ENCODE measurements at regions not wholly inside any gene's neighbourhood (a gene's known extent, or its start where the extent isn't known, plus 50 kb on each side); places are given as distances from the start of the nearest gene placed in this dataset.

DNA sequence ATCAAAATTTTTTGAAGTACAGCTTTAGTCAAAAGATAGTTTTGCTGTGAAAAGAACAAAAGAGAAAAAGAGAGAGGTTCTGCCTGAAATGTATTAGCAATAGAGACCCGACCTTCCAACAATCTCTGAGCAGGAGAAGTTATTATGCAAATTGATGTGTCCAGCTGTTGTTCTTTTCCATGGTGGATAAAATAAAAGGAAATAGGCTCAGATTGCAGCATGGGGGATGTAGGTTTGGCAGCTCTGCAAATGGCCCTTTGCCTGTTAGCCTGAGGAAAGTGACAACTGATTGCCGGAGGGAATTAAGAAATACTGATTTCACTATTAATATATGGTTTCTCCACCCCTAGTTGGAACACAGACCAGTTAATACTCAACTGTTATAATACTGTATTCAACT lies 1283.2 kb upstream of the NXPH2 start:
- no peak for DNase-seq (ENCODE audit: low spot score)

DNA sequence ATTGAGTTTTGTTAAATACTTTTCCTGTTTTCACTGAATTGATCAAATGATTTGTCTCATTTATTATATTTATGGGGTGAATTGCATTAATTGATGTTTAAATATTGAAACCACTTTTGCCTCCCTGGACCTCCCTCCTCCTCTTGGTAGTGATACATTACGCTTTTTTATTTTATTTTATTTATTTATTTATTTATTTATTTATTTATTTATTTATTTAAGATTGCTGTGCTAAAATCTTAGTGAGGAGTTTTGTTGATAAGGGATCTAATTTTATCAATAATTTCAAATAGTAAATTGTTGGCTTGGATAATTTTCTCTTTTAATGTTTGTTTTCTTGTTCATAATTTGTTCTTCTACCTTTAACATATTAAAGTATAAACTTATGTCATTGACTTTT lies 1281.0 kb upstream of the NXPH2 start:
- DNase-seq (ENCODE audit: low spot score) = no peak

DNA sequence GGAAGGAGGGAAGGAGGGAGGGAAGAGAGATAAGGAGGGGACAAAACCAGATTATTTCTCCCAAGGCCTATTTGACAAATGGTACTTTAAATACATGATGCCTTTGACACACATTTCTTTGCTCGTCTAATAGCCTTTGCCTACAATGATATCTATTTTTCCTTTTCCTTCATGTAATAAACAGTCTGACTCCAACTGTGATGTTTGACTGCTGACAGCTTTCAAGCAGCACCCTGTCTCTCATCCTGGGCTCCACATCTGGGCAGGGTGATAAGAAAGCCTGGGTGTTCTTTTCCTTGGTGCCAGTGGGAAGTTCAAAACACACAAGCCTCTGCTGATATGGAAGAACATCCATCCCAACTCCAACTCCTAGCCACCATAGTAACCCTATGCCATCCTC lies 1277.7 kb upstream of the NXPH2 start:
- DNase-seq (ENCODE audit: low spot score) = no peak

DNA sequence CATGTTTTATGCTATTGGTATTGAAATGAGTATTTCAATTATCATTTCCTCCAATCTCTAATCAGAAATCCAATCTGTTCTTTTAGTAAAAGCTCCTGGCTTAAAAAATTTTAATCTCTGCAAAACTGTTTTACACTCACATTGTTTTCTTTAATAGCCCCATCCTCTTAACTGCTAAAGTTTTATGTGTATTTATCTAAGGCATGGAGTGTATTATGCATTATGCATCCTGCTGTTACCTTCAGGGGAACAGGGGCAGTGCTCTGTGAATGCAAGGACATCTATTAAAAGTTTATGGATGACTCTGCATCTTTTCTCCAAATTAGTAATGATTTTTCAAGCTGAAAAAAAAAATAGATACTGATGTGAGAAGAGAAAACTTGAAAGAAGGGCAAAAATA lies 1261.6 kb upstream of the NXPH2 start:
- DNase-seq (ENCODE audit: low spot score) = no peak

DNA sequence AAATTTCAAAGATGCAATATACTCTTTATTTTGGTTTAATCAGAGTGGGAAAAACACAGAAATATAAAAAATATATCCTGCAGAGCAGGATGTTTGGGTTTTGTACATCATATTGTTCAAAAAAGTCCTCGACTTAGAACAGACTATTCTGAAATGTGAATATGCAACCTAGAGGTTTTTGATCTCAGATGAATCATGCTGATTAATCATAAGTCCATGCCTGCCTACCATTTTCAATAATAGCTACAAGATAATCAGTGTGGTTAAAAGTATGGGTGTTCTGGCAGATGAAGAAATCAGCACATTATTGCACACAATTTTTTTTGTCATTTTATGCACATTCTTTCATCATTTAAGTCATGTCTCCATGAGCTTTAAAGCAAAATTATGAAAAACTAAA lies 1261.0 kb upstream of the NXPH2 start:
- DNase-seq (ENCODE audit: low spot score) = no peak

DNA sequence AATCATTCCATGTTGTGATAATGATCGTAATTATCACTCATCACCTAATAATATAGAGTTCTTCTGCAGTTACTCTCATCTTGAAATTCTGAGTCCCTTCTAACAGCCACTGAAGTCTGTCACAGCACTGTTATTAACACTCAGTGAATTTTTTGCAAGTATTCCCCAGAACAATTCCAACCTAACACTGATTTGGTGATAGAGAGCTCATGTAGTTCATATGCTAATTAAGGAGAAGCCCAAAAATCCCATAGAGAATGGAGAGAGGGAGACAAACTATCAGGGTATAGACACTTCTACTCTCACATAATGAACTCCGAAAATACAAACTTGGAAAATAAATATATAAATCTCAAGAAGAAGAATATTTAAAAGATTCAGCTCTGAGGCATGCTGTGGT lies 1253.4 kb upstream of the NXPH2 start:
- DNase-seq (ENCODE audit: low spot score) = no peak

DNA sequence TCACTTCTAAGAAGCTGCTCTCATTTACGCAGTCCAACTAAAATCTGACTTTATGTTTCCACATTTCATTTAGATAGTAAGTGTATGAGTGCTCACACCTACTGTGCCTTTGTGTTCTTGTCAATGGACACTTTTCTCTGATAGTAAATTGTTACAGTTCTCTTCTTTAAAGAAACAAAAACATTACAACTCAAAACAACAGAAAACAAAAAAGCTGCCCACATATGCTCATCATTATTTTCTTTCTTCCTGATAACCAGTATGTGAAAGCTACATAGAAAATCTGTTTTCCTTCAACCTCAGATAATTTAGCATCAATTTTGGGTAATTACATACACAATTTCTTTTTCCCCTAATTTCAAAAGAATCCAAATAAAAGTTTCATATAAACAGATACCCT lies 1247.8 kb upstream of the NXPH2 start:
- no peak for DNase-seq (ENCODE audit: low spot score)

DNA sequence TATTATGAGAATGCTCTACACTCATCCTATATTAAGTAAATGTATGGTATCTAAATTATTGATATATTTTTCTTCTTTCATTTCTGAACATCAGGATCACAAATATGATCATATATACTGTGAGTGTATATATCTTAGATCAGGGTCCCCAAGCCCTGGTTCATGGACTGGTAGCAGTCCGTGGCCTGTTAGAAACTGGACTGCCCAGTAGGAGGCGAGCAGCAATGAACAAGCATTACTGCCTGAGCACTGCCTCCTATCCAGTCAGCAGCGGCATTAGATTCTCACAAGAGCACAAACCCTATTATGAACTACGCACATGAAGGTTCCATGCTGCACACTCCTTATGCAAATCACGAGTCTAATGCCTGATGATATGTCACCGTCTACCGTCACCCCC lies 1247.1 kb upstream of the NXPH2 start:
- no peak for DNase-seq (ENCODE audit: low spot score)

DNA sequence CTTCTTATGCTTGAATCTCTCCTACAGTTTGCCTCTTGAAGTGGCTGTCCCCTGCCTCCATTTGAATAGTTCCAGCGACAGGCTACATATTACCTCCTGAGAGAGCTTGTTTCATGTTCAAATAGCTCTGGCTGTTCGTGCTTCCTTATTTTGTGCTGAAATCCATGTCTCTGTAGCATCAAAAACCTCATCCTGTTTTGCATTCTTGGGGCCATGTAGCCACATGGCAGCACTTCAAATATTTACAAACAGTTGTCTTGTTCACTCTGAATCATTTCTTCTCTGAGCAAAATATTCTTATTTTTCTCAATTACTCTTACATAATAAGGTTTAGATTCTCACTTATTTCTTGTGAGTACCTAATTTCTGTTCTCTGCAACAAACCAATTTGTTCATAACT lies 1243.1 kb upstream of the NXPH2 start:
- DNase-seq (ENCODE audit: low spot score) = no peak

DNA sequence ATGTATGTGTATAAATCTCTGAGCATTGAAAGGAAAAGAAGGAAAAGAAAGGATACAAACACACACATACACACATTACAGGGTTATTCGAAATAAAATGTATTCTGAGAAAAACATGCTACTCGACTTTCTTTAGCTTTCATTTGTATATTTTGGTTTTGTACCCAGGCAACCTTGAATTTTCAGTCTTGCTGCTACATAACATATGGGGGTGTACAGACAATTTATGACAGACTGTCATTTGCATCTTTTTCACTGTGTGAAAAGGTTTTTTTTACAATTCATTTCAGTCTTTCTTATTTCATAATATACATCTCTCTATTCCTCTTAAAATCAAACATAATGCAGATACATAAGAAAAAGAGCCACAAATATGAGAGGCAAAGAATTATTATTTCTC lies 1238.4 kb upstream of the NXPH2 start:
- no peak for DNase-seq (ENCODE audit: low spot score)

DNA sequence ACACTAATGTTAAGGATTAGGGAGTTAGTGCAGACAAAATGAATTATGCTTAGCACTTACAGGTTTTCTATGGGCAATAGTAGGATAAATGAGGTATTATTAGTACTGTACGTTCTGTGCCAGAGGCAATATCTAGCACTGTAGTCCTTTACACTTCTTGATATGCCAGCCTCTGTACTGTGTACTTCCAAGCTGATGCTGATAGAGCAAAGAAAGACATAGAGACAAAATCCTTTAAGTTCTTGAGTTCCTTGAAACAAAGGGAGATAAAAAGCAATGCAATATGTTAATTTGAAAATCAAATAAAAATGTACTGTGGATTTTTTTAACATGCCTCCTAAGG lies 1234.0 kb upstream of the NXPH2 start:
- DNase-seq (ENCODE audit: low spot score) = no peak

DNA sequence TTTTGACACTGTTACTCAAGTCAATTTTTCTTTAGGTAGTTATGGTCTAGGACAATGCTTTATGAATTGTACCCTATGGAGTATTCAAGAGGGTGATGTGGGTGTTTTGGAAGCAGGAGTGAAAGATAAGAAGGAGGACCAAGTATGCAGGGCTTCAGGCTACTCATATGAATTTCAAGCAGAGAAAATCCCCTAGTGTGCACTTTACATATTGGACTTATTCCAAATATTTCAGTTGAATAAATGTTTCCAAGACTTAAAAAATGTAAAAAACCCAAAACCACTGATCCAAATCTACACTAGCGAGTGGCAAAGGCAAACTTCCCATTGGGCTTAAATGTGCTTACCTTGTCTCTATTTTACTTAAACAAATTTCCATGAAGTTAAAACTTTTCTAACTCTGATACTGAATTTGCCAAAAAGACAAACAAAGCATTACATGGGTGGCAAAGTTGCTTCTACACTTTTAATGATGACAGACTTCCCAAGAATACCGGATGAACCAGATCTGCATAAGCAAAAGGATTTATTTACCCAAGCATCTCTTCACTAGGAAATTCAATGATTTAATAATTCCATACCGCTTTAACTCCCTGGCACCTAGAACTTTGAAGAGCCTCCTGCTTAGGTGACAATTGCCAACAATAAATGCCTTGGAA lies 1233.5 kb upstream of the NXPH2 start:
- no peak for DNase-seq (ENCODE audit: low spot score)

DNA sequence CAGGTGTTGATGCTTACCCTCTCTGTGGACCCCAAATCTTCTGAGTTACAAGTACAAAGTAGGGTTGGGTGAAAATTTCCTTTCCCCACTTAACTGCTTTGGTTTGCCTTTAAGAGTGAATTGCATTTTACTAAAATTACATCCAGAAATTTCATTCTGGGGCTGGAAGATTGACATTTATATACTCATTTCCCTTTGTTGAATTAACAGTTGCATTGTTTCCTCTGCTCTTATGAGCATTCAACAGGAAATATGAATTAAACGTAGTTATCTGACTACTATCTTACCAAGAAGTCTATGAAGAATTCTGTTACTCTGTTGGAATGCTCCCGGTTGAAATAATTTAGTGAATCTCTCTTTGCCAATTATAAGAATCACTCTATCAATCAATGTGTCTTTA lies 1231.1 kb upstream of the NXPH2 start:
- DNase-seq (ENCODE audit: low spot score) = no peak

DNA sequence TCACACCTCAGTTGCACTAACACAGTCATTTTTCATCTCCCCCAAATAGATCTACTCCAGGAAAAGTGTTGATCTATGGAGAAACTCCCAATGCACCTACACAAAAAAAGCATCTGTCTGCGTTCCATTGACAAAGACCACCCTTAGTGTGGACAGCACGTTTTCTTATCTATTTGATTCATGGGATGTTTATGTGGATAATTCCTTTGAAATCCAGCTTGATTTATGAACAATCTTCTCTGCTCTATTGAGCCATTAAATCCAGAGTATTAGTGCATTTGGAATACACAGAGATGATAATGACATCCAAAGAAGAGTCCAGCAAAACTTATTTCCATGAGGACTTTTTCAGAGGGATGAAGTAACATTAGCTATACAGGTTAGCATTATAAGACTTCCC lies 1221.9 kb upstream of the NXPH2 start:
- no peak for DNase-seq (ENCODE audit: low spot score)

DNA sequence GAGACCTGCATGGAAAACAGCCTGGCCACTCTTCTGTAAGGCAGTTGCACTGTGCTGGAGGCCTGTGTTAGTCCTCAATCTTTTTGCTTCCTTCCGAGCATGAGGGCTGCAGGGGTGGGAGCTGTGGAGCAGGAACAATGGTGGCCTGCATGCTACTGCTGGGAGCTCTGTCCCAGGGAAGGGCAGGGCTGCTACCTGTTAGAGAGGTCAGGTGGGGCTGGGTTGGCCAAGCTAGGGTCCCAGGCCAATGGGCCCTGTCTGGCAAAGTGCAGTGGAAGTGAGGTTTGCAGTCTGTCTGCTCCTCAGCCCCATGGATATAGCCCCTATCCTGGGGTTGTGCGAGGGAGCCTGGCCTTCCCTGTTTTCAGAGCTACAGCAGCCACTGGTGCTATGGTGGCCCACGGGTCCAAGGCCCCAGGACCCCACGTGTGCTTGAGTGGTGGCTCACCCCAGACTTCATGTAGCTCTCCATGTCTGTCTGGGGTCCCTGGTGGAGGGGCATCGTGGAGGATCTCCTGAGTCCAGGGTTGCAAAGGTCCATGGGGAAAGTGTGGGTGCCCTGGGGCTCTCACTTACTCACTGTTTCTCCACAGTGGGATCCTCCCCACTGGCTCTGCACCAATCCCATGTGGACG lies 1212.6 kb upstream of the NXPH2 start:
- DNase-seq (ENCODE audit: low spot score) = no peak

DNA sequence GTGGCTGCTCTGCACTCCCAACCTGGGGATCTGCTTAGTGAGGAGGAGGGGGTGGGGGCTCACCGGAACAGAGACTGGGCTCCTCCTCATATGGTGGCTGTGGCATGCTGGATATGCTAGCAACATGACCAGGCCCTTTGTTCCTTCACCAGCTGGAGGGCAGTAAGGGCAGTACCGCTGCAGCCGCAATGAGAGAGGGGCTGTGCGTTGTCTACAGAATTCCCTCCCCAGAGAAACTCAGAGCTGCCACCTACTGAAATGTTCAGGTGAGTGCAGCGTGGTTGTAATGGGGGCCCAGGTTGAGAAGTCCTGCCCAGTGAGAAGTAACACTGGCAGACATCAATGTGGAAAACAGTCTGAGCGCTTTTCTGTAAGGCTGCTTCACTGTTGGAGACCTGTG lies 1211.9 kb upstream of the NXPH2 start:
- DNase-seq (ENCODE audit: low spot score) = no peak

DNA sequence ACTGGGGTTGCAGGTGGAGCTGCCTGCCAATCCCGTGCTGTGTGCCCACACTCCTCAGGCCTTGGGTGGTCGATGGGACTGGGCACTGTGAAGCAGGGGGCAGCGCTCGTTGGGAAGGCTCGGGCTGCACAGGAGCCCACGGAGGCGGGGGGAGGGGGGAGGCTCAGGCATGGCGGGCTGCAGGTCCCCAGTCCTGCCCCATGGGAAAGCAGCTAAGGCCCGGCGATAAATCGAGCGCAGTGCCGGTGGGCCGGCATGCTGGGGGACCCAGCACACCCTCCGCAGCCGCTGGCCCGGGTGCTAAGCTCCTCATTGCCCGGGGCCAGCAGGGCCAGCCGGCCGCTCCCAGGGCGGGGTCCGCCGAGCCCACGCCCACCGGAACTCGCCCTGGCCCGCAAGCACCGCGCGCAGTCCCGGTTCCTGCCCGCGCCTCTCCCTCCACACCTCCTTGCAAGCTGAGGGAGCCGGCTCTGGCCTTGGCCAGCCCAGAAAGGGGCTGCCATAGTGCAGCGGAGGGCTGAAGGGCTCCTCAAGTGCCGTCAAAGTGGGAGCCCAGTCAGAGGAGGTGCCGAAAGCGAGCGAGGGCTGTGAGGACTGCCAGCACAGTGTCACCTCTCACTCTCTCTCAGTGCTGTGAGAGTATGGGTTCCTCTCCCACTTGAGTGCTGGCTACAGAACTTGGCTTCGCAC lies 1210.6 kb upstream of the NXPH2 start:
- DNase-seq (ENCODE audit: low spot score) = no peak

DNA sequence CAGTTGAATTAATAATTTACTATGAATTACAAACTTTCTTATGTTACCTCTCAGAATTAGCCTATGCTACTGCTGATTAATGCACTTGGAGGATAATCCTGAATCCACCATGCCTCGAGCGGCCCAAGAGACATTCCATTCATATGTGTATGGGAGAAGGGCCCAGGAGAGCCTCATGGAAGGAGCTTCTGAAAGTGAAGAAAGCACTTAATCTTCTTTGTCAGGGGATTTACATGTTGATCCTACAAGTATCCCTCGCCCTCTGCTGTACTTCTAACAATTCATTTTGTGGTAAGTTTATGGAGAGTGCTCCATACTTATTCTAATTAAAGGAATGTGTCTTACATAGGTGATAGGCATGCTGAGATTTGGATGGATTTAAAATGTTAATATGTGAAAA lies 1189.1 kb upstream of the NXPH2 start:
- no peak for DNase-seq (ENCODE audit: low spot score)

DNA sequence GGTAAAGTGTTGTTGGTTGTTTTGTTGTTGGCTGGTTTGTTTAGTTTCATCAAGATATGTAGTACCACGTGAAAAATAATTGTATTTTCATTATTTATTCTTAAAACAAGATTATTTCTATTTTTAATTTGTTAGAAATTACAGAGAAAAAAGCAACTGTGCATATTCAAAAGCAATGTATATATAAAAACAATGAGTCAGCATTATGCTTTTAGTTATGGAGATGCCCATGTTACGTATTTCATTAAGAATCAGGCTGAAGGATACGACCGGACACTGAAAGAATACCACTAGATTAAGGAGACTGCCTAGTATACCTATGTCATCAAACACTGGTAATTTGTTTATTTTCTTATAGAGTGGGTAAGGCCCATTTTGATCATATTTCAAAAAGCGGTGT lies 1188.4 kb upstream of the NXPH2 start:
- no peak for DNase-seq (ENCODE audit: low spot score)

DNA sequence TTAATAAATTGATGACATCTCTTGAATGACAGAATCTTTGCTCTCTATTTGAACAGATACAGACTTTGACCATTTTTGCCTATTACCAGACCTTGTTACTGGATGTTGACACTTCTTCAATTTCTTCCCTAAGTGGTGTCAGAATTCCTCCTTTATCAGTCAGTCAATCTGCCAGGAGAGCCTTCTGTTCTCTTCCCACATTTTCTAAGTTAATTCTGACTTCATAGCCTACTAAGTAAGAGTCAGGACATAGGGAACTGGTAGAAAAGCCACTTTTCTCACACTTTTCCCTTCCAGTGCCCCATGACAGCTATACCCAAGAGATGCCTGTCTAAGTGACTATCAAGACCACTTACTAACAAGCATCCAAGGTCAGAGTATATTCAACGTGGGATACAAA lies 1187.5 kb upstream of the NXPH2 start:
- DNase-seq (ENCODE audit: low spot score) = no peak

DNA sequence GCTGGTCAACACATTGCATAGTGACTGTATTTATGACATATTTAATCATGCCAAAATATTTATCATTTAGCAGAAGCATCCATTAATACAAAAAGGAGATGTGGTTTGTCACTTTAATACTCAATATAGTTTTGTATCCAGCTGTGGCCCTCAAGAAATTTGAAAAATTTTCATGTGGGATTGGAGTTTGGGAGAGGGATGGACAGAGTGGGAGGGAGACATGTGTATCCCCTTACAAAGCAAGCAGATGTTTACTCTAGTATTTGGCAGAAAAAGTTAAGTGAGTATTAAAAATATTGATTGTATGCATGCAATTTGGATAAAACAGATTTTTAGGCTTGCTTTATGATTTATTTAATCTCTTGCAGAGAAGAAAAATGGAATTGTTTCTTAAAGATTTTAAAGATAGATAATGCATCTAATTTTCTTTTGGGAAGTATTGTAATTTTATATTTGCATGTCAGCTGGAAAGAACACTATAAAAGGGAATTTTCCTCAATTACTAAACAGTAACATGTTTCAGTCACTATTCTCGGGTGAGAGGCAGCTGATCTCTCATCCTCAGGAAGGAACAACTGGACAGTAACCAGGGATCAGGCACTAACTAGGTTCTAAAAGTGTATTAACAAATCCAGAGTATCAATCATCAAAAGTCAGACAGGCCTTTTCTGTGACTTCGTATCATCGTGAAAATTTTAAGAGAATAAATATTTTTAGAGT lies 1184.7 kb upstream of the NXPH2 start:
- DNase-seq (ENCODE audit: low spot score) = no peak

DNA sequence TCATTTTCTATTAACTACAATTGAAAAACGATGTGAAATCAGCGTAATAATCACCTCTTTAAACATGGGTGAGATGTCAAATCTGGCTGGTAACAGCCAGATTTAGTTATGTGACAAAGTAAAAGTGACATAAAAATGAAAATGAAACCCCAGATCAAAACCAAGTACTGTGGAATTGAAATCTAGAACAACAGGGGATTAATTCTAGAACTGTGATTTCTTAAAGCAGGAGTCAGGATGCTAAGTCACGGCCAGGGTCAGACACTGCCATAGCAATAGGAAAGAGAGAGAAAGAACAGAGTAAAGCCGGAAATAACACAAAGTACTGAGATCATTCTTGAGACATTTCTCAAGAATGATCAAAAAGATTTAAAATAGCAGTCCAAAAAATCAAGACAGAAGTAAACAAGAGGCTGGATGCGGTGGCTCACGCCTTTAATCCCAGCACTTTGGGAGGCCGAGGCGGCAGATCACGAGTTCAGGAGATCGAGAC lies 1183.7 kb upstream of the NXPH2 start:
- DNase-seq (ENCODE audit: low spot score) = no peak
